HepG2 (cell line): ENCODE measurements at regions not wholly inside any gene's neighbourhood (a gene's known extent, or its start where the extent isn't known, plus 50 kb on each side); places are given as distances from the start of the nearest gene placed in this dataset.
A peak's percentile ranks its signal among the peaks of the same experiment; 100 is the strongest.

ENCODE experiments used
- ATAC-seq: fragments of 200-7000 bp; cut with Tn5 transposase; 3 replicates; pipeline ENCODE4 v1.9.1; 2020; ENCODE audit warnings: mild to moderate bottlenecking, moderate library complexity
- BruUV-seq: library from RNA; stranded (reverse); fragments of 400-500 nt; replicated peaks from 2 replicates; lab custom pipeline; 2021; lab: Mats Ljungman, UMichigan
- CTCF ChIA-PET: fragments of 300-600 bp; formaldehyde crosslinking; extraction: SDS; loops from one replicate; lab custom pipeline; 2021; ENCODE audit warnings: low total read pairs, inconsistent platforms, low intra/inter-chr PET ratio; lab: Yijun Ruan, JAX
- POLR2A ChIA-PET: fragments of 350-600 bp; sonication (Branson Sonifier 250); formaldehyde crosslinking; loops from one replicate; lab custom pipeline; 2020; ENCODE audit warnings: antibody characterized with exemption, inconsistent platforms; lab: Yijun Ruan, JAX
- DNase-seq: peaks from one replicate; pipeline ENCODE4 v3.0.0-alpha.2; 2015; ENCODE audit warnings: low spot score
- FAIRE-seq: peaks from 3 replicates; lab custom pipeline; 2011; peaks lifted over from hg19 to GRCh38; lab: Jason Lieb, UNC
- H2AFZ ChIP-seq: one replicate; pipeline ENCODE4 v1.6.1; 2011; ENCODE audit warnings: low read length, inconsistent platforms
- H3K27ac ChIP-seq: fragments of 300-600 bp; 3 replicates; pipeline ENCODE4 v1.8.0; 2011; ENCODE audit warnings: mixed run types, mild to moderate bottlenecking, mixed read lengths, low read length, inconsistent platforms; ENCODE audit not compliant: insufficient read depth; ENCODE audit errors: extremely low read length
- H3K27me3 ChIP-seq, 2 experiments: fragments of 200-600 bp in 1 of 2; 2 replicates in 1 of 2; 3 replicates in 1 of 2; pipeline versions ENCODE4 v1.6.0 to v1.8.0; 2011; ENCODE audit warnings: low read length in 2 of 2, mild to moderate bottlenecking in 2 of 2, moderate library complexity in 2 of 2, inconsistent platforms in 1 of 2; ENCODE audit not compliant: insufficient read depth in 2 of 2, control insufficient read depth in 1 of 2
- H3K36me3 ChIP-seq, 2 experiments: fragments of 200-600 bp in 1 of 2; replicated peaks in 1 of 2; 2 replicates in 1 of 2; 3 replicates in 1 of 2; pipeline versions ENCODE4 v1.5.1 to v1.8.0; 2011; ENCODE audit warnings: low read length in 2 of 2, inconsistent platforms in 1 of 2; ENCODE audit not compliant: insufficient read depth in 2 of 2, control insufficient read depth in 1 of 2
- H3K4me1 ChIP-seq: 2 replicates; pipeline ENCODE4 v1.5.1; 2012; ENCODE audit warnings: low read length, inconsistent platforms; ENCODE audit not compliant: insufficient read depth
- H3K4me2 ChIP-seq: 2 replicates; pipeline ENCODE4 v1.6.0; 2011; ENCODE audit warnings: low read depth, low read length, inconsistent platforms
- H3K4me3 ChIP-seq, 3 experiments: fragments of 200-600 bp in 1 of 3; sonication (generic), shearing (Covaris generic) in 1 of 3; replicated peaks in 1 of 3; 2 replicates each; pipeline ENCODE4 v1.5.1; 2011 to 2016; ENCODE audit warnings: low read length in 3 of 3, inconsistent platforms in 2 of 3, low read depth in 2 of 3, mild to moderate bottlenecking in 2 of 3, control low read depth in 1 of 3, mixed read lengths in 1 of 3; ENCODE audit not compliant: insufficient read depth in 1 of 3
- H3K79me2 ChIP-seq: one replicate; pipeline ENCODE4 v1.6.1; 2011; ENCODE audit warnings: low read length, inconsistent platforms; ENCODE audit not compliant: insufficient read depth
- H3K9ac ChIP-seq: 2 replicates; pipeline ENCODE4 v1.6.0; 2011; ENCODE audit warnings: mild to moderate bottlenecking, low read depth, low read length, inconsistent platforms; ENCODE audit not compliant: insufficient read depth
- H3K9me3 ChIP-seq: 2 replicates; pipeline ENCODE4 v1.5.1; 2012; ENCODE audit warnings: mild to moderate bottlenecking, low read length
- H4K20me1 ChIP-seq: 2 replicates; pipeline ENCODE4 v1.6.0; 2011; ENCODE audit warnings: inconsistent platforms, mild to moderate bottlenecking, low read length, moderate library complexity; ENCODE audit not compliant: insufficient read depth
- CREB1 ChIP-seq, 2 experiments: fragments of 450-650 bp in 1 of 2; IDR thresholded peaks; 2 replicates each; pipeline ENCODE4 v1.6.1; 2016 to 2017; ENCODE audit warnings: control low read depth in 1 of 2, mild to moderate bottlenecking in 1 of 2, missing compliant biosample characterization in 1 of 2, missing genetic modification characterization in 1 of 2
- RFXAP ChIP-seq: sonication (generic); formaldehyde crosslinking; IDR thresholded peaks from 2 replicates; pipeline ENCODE4 v1.4.0; 2020; ENCODE audit warnings: missing genetic modification reagents, borderline replicate concordance
- SP140L ChIP-seq: sonication (generic); formaldehyde crosslinking; IDR thresholded peaks from 2 replicates; pipeline ENCODE4 v1.4.0; 2020; ENCODE audit warnings: missing genetic modification reagents, borderline replicate concordance
- ZNF30 ChIP-seq: sonication (generic); formaldehyde crosslinking; IDR thresholded peaks from 2 replicates; pipeline ENCODE4 v1.5.0; 2020; ENCODE audit warnings: mild to moderate bottlenecking, missing genetic modification reagents
- ZNF367 ChIP-seq: sonication (generic); formaldehyde crosslinking; IDR thresholded peaks from 2 replicates; pipeline ENCODE4 v1.4.0; 2020; ENCODE audit warnings: missing genetic modification reagents, borderline replicate concordance
- ZNF549 ChIP-seq: sonication (generic); formaldehyde crosslinking; IDR thresholded peaks from 2 replicates; pipeline ENCODE4 v1.5.0; 2020; ENCODE audit warnings: missing genetic modification reagents
- WGBS: methylation state at CpG from one replicate; pipeline ENCODE4 v1.1.6; 2017; ENCODE audit warnings: low lambda C conversion rate; 5-methylcytosine and 5-hydroxymethylcytosine counted together
- in situ Hi-C: cut with HindIII; loops from 2 replicates; pipeline ENCODE4 v1.10.0; 2017; ENCODE audit warnings: low pct_unique_long_range_greater_than_20kb; ENCODE audit not compliant: extremely low pct_ligation_motif_present
- intact Hi-C: fragments of 100-400 bp; cut with micrococcal nuclease; formaldehyde crosslinking; loops from one replicate; pipeline ENCODE4 v1.10.0; 2022; ENCODE audit not compliant: unreplicated experiment

DNA sequence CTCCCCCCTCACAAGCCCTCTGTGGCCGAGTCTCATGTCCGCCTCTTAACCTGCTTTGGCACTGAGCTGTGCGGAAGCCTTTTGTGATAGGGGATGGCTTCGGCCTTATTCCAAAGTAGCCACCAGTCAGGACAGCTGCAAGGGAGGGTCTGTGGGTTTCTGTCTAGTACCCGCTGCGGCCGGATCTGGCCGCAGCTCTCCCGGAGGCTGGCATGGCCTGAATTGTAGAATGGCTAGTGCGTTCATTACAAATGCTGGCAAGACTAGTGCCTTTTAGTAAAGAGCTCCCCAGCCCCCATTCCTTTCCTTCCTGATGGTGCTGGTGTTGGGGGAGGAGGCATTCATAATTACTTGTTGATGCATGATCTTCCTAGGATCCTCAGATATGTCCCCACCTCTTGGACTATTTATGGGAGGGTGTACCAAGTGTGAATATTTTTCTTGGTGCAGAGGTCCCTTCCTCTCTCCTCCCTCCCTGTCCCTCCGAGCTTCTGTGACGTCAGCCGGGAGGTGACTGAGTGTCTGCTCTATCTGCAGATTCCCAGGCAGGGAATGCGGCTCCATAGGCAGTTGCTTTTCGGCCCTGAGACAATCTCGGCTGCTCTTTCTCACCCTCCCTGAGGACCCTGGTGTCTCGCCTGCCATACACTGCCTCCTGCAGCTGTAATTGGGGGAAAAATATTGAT is 108.7 kb upstream of the E2F8 start:
- Histone ChIP-seq H3K4me3 (no peak overlapping the region), H3K27ac (no peak overlapping the region), H2AFZ (no peak overlapping the region), H3K4me2 (no peak overlapping the region), H3K36me3 (no peaks in the 10 kb centered on the region), H3K9ac (no peak overlapping the region), H3K4me1 (no peaks in the 10 kb centered on the region), H4K20me1 (no peaks in the 10 kb centered on the region), H3K79me2 (no peaks in the 10 kb centered on the region)
- intact Hi-C loops = no loop called here
- DNase-seq = no peak
- FAIRE-seq = no peak
- no peak for ATAC-seq
- BruUV-seq = no TSS peak
- in situ Hi-C loops = no loop called here
- CTCF ChIA-PET = no interaction called here
- WGBS = 36% methylated on average over 13 of the region's 17 CpGs
- TF ChIP-seq CREB1 (IDR thresholded peaks at IDR 0.05) (peak; percentile 90), CREB1 (CRISPR knock-in tag; IDR thresholded peaks at IDR 0.05) (no peak), ZNF367 (CRISPR knock-in tag) (no peak)
- TF ChIP-seq, all 625 proteins: peak for 1
- Histone ChIP-seq H3K9me3 (no peaks in the 10 kb centered on the region), H3K27me3 (peaks cover 2 to 35% of the 10 kb centered on the region in 2 experiments; a peak in 3 of 5 replicates)
- POLR2A ChIA-PET = no interaction called here

- H3K4me2 ChIP-seq = no peak overlapping the region
- FAIRE-seq = no peak
- no peaks in the 10 kb centered on the region for H3K9me3 ChIP-seq
- peaks cover 2 to 37% of the 10 kb centered on the region in 2 experiments; a peak in 3 of 5 replicates for H3K27me3 ChIP-seq
- no peak for ATAC-seq
- H3K36me3 ChIP-seq = no peaks in the 10 kb centered on the region
- POLR2A ChIA-PET = no interaction called here
- H3K9ac ChIP-seq = no peak overlapping the region
- no TSS peak for BruUV-seq
- no peak overlapping the region for H3K27ac ChIP-seq
- intact Hi-C loops = no loop called here
- no peaks in the 10 kb centered on the region for H3K4me1 ChIP-seq
- no peaks in the 10 kb centered on the region for H3K79me2 ChIP-seq
- no peak overlapping the region for H3K4me3 ChIP-seq
- DNase-seq = no peak
- in situ Hi-C loops = no loop called here
- 59% methylated on average over 7 of the region's 7 CpGs for WGBS
- CTCF ChIA-PET = no interaction called here
- TF ChIP-seq RFXAP (CRISPR knock-in tag) (no peak), ZNF549 (no peak), SP140L (CRISPR knock-in tag) (no peak), ZNF30 (CRISPR knock-in tag) (no peak)
- H4K20me1 ChIP-seq = no peaks in the 10 kb centered on the region
- no peak overlapping the region for H2AFZ ChIP-seq
Measured at GRCh38 chr11:19347911-19348310, 107.2 kb upstream of the E2F8 start.
